Neural crest cell (in vitro differentiated cells): ENCODE measurements at regions not wholly inside any gene's neighbourhood (a gene's known extent, or its start where the extent isn't known, plus 50 kb on each side); places are given as distances from the start of the nearest gene placed in this dataset.

Source experiments
- DNase-seq: peaks from one replicate; pipeline ENCODE4 v3.0.0; 2021; ENCODE audit warnings: low read depth, mixed read lengths, low spot score
- H3K27ac Mint-ChIP-seq: one replicate; pipeline ENCODE4 v1.8.0; 2021; ENCODE audit warnings: mild to moderate bottlenecking, mixed read lengths; ENCODE audit not compliant: unreplicated experiment
- H3K27me3 Mint-ChIP-seq: 2 replicates; pipeline ENCODE4 v1.8.0; 2021; ENCODE audit warnings: low read depth, mild to moderate bottlenecking, mixed read lengths
- H3K36me3 Mint-ChIP-seq: 2 replicates; pipeline ENCODE4 v1.8.0; 2021; ENCODE audit warnings: low read depth, mild to moderate bottlenecking, mixed read lengths
- H3K4me1 Mint-ChIP-seq: 2 replicates; pipeline ENCODE4 v1.8.0; 2021; ENCODE audit warnings: mixed read lengths
- H3K4me3 Mint-ChIP-seq: one replicate; pipeline ENCODE4 v1.8.0; 2021; ENCODE audit warnings: mild to moderate bottlenecking, mixed read lengths
- H3K9me3 Mint-ChIP-seq: 2 replicates; pipeline ENCODE4 v1.8.0; 2021; ENCODE audit warnings: mixed read lengths
- CTCF ChIP-seq: fragments of 200-600 bp; sonication (generic); conservative IDR thresholded peaks from 2 replicates; pipeline ENCODE4 v1.5.0; 2021; ENCODE audit warnings: antibody characterized with exemption, mild to moderate bottlenecking

- Mint-ChIP-seq H3K27ac (no peak overlapping the region), H3K36me3 (no peaks in the 10 kb centered on the region), H3K4me3 (peak overlapping the region; percentile 61), H3K4me1 (peaks cover 45% of the 10 kb centered on the region), H3K9me3 (no peaks in the 10 kb centered on the region), H3K27me3 (peaks cover 89% of the 10 kb centered on the region)
- TF ChIP-seq CTCF: no peak
- no peak for DNase-seq
Measured at GRCh38 chr10:101285519-101286070, 56.3 kb upstream of the LBX1 start.

- peak overlapping the region; percentile 25 for H3K4me3 Mint-ChIP-seq
Measured at GRCh38 chr10:101286248-101287046, 57.2 kb upstream of the LBX1 start.

GRCh38 chr10:101287183-101287996, 58.1 kb upstream of the LBX1 start:
- no peaks in the 10 kb centered on the region for H3K36me3 Mint-ChIP-seq
- H3K4me3 Mint-ChIP-seq: peak overlapping the region; percentile 22
- H3K27ac Mint-ChIP-seq: no peak overlapping the region
- no peak for TF ChIP-seq CTCF
- peaks cover 51% of the 10 kb centered on the region for H3K4me1 Mint-ChIP-seq
- H3K9me3 Mint-ChIP-seq: no peaks in the 10 kb centered on the region
- H3K27me3 Mint-ChIP-seq: peaks cover 85% of the 10 kb centered on the region
- no peak for DNase-seq

More at GRCh38 chr10:101286248-101287046, 57.2 kb upstream of the LBX1 start:
- H3K27me3 Mint-ChIP-seq: peaks cover 89% of the 10 kb centered on the region
- DNase-seq: no peak
- no peak overlapping the region for H3K27ac Mint-ChIP-seq
- TF ChIP-seq CTCF: no peak
- peaks cover 51% of the 10 kb centered on the region for H3K4me1 Mint-ChIP-seq
- no peaks in the 10 kb centered on the region for H3K9me3 Mint-ChIP-seq
- no peaks in the 10 kb centered on the region for H3K36me3 Mint-ChIP-seq

- H3K36me3 Mint-ChIP-seq: no peaks in the 10 kb centered on the region
- no peak overlapping the region for H3K4me3 Mint-ChIP-seq
- DNase-seq: peak; percentile 46
- TF ChIP-seq CTCF: no peak
- peaks cover 84% of the 10 kb centered on the region for H3K27me3 Mint-ChIP-seq
- peaks cover 49% of the 10 kb centered on the region for H3K4me1 Mint-ChIP-seq
- H3K9me3 Mint-ChIP-seq: no peaks in the 10 kb centered on the region
- H3K27ac Mint-ChIP-seq: no peak overlapping the region
Measured at GRCh38 chr10:101287997-101288635, 58.9 kb upstream of the LBX1 start.

GRCh38 chr10:101289541-101289940, 60.3 kb upstream of the LBX1 start:
- TF ChIP-seq CTCF: no peak
- Mint-ChIP-seq H3K9me3 (no peaks in the 10 kb centered on the region), H3K27ac (no peak overlapping the region), H3K4me3 (no peak overlapping the region), H3K36me3 (no peaks in the 10 kb centered on the region), H3K4me1 (peaks cover 47% of the 10 kb centered on the region), H3K27me3 (peaks cover 83% of the 10 kb centered on the region)
- no peak for DNase-seq
